Caco-2 (cell line): ENCODE measurements at regions not wholly inside any gene's neighbourhood (a gene's known extent, or its start where the extent isn't known, plus 50 kb on each side); places are given as distances from the start of the nearest gene placed in this dataset.

Experiments used
- BruUV-seq: library from RNA; stranded (reverse); fragments of 400-500 nt; replicated peaks from 2 replicates; lab custom pipeline; 2021; lab: Mats Ljungman, UMichigan
- CTCF ChIA-PET: fragments of 300-600 bp; sonication (Branson Sonifier 250); formaldehyde crosslinking; loops from one replicate; lab custom pipeline; 2022; ENCODE audit warnings: antibody characterized with exemption; lab: Charles Lee
- POLR2A ChIA-PET: fragments of 300-600 bp; sonication (Branson Sonifier 250); formaldehyde crosslinking; loops from one replicate; lab custom pipeline; 2022; ENCODE audit warnings: antibody characterized with exemption; lab: Charles Lee
- DNase-seq, 2 experiments: peaks; one replicate each; pipeline versions ENCODE4 v3.0.0 to v3.0.0-alpha.2; 2020 to 2022
- H3K27me3 ChIP-seq: replicated peaks from 2 replicates; pipeline ENCODE4 v1.6.0; 2011; ENCODE audit warnings: low read length; ENCODE audit not compliant: control insufficient read depth, insufficient read depth
- H3K36me3 ChIP-seq: 2 replicates; pipeline ENCODE4 v1.5.1; 2011; ENCODE audit warnings: low read length; ENCODE audit not compliant: control insufficient read depth, insufficient read depth
- H3K4me1 ChIP-seq: fragments of 250-450 bp; sonication (Bioruptor Pico); 2 replicates; pipeline ENCODE4 v1.5.1; 2020; ENCODE audit warnings: mild to moderate bottlenecking
- H3K4me3 ChIP-seq: 2 replicates; pipeline ENCODE4 v1.5.1; 2011; ENCODE audit warnings: low read depth, mild to moderate bottlenecking, control low read depth, low read length
- H3K9me3 ChIP-seq: fragments of 250-450 bp; sonication (Bioruptor Pico); 2 replicates; pipeline ENCODE4 v1.5.1; 2020; ENCODE audit warnings: mild to moderate bottlenecking, moderate library complexity
- H3K27ac Mint-ChIP-seq: one replicate; pipeline ENCODE4 v1.8.0; 2022; ENCODE audit warnings: mixed read lengths; ENCODE audit not compliant: unreplicated experiment
- H3K27me3 Mint-ChIP-seq: one replicate; pipeline ENCODE4 v1.8.0; 2022; ENCODE audit warnings: mixed read lengths; ENCODE audit not compliant: insufficient read depth, unreplicated experiment
- H3K36me3 Mint-ChIP-seq: one replicate; pipeline ENCODE4 v1.8.0; 2022; ENCODE audit warnings: mild to moderate bottlenecking, mixed read lengths; ENCODE audit not compliant: insufficient read depth, unreplicated experiment
- H3K4me1 Mint-ChIP-seq: one replicate; pipeline ENCODE4 v1.8.0; 2022; ENCODE audit warnings: low read depth, mixed read lengths; ENCODE audit not compliant: unreplicated experiment
- H3K4me3 Mint-ChIP-seq: one replicate; pipeline ENCODE4 v1.8.0; 2022; ENCODE audit warnings: mild to moderate bottlenecking, moderate library complexity, mixed read lengths; ENCODE audit not compliant: unreplicated experiment
- H3K9me3 Mint-ChIP-seq: one replicate; pipeline ENCODE4 v1.8.0; 2022; ENCODE audit warnings: mixed read lengths; ENCODE audit not compliant: unreplicated experiment
- intact Hi-C: fragments of 100-400 bp; cut with micrococcal nuclease; formaldehyde crosslinking; loops from one replicate; pipeline ENCODE4 v1.10.0; 2022; ENCODE audit not compliant: unreplicated experiment
- TF ChIP-seq, protein P1 (sequence below), 2 experiments: fragments of 200-600 bp in 1 of 2; IDR thresholded peaks; 1 replicate in 1 of 2; 2 replicates in 1 of 2; pipeline versions ENCODE4 v1.5.1 to v1.8.0; 2011 to 2022; ENCODE audit warnings: antibody characterized with exemption in 1 of 2, control low read depth in 1 of 2, inconsistent platforms in 1 of 2, low read depth in 1 of 2, low read length in 1 of 2, mild to moderate bottlenecking in 1 of 2, moderate library complexity in 1 of 2; ENCODE audit not compliant: insufficient read depth in 1 of 2, severe bottlenecking in 1 of 2, unreplicated experiment in 1 of 2

- intact Hi-C loops: no loop called here
- Mint-ChIP-seq H3K9me3 (no peaks in the 10 kb centered on the region), H3K4me3 (no peak overlapping the region), H3K4me1 (no peaks in the 10 kb centered on the region), H3K36me3 (no peaks in the 10 kb centered on the region), H3K27ac (no peak overlapping the region), H3K27me3 (peaks cover 15% of the 10 kb centered on the region)
- H3K9me3 ChIP-seq: no peaks in the 10 kb centered on the region
- DNase-seq: no peak
- no peaks in the 10 kb centered on the region for H3K36me3 ChIP-seq
- no peaks in the 10 kb centered on the region for H3K4me1 ChIP-seq
- ChIA-PET POLR2A (no interaction called here), CTCF (no interaction called here)
- TF ChIP-seq, protein P1, sequence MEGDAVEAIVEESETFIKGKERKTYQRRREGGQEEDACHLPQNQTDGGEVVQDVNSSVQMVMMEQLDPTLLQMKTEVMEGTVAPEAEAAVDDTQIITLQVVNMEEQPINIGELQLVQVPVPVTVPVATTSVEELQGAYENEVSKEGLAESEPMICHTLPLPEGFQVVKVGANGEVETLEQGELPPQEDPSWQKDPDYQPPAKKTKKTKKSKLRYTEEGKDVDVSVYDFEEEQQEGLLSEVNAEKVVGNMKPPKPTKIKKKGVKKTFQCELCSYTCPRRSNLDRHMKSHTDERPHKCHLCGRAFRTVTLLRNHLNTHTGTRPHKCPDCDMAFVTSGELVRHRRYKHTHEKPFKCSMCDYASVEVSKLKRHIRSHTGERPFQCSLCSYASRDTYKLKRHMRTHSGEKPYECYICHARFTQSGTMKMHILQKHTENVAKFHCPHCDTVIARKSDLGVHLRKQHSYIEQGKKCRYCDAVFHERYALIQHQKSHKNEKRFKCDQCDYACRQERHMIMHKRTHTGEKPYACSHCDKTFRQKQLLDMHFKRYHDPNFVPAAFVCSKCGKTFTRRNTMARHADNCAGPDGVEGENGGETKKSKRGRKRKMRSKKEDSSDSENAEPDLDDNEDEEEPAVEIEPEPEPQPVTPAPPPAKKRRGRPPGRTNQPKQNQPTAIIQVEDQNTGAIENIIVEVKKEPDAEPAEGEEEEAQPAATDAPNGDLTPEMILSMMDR (IDR thresholded peaks at IDR 0.05; ENCODE audit: insufficient read depth in 1 of 2, low read depth in 1 of 2, low read length in 1 of 2, severe bottlenecking in 1 of 2, unreplicated experiment in 1 of 2): no peak
- no peaks in the 10 kb centered on the region for H3K27me3 ChIP-seq
- H3K4me3 ChIP-seq: no peak overlapping the region
- no TSS peak for BruUV-seq
Measured at GRCh38 chr6:166003569-166003968, 164.1 kb downstream of the TBXT start.

DNA sequence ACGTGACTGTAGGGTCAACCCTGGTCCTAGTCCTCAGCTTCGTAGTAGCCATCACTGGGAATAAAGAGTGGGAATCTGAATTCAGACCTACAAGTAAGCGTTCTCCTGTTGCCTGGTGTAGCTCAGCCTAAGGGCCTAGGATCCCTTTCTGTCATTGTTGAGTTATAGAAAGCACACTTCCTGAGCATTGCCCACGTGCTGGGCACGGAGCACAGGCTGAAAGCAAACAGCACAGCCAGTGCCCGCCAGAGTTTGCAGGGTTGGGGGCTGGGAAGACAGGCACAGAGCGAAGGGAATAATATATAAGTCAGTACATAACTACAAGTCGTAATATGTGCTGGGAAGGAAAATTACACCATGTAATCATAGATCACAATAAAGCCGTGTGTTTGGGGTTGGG lies 166.3 kb downstream of the TBXT start:
- H3K36me3 ChIP-seq: no peaks in the 10 kb centered on the region
- no peaks in the 10 kb centered on the region for H3K9me3 ChIP-seq
- TF ChIP-seq, protein P1 (IDR thresholded peaks at IDR 0.05; ENCODE audit: insufficient read depth in 1 of 2, low read depth in 1 of 2, low read length in 1 of 2, severe bottlenecking in 1 of 2, unreplicated experiment in 1 of 2): no peak
- H3K4me1 Mint-ChIP-seq: no peaks in the 10 kb centered on the region
- no peak overlapping the region for H3K4me3 ChIP-seq
- peaks cover 14% of the 10 kb centered on the region for H3K27me3 Mint-ChIP-seq
- no peaks in the 10 kb centered on the region for H3K4me1 ChIP-seq
- CTCF ChIA-PET: no interaction called here
- no peak overlapping the region for H3K27ac Mint-ChIP-seq
- intact Hi-C loops: no loop called here
- no peak overlapping the region for H3K4me3 Mint-ChIP-seq
- no peak for DNase-seq
- H3K36me3 Mint-ChIP-seq: no peaks in the 10 kb centered on the region
- POLR2A ChIA-PET: no interaction called here
- no peaks in the 10 kb centered on the region for H3K27me3 ChIP-seq
- H3K9me3 Mint-ChIP-seq: no peaks in the 10 kb centered on the region
- no TSS peak for BruUV-seq

- ChIA-PET POLR2A (no interaction called here), CTCF (no interaction called here)
- Mint-ChIP-seq H3K27me3 (peaks cover 25% of the 10 kb centered on the region), H3K4me1 (no peaks in the 10 kb centered on the region), H3K36me3 (no peaks in the 10 kb centered on the region), H3K9me3 (no peaks in the 10 kb centered on the region), H3K4me3 (no peak overlapping the region), H3K27ac (no peak overlapping the region)
- Histone ChIP-seq H3K36me3 (no peaks in the 10 kb centered on the region), H3K4me3 (no peak overlapping the region), H3K9me3 (no peaks in the 10 kb centered on the region), H3K27me3 (no peaks in the 10 kb centered on the region), H3K4me1 (no peaks in the 10 kb centered on the region)
- intact Hi-C loops: no loop called here
- TF ChIP-seq, protein P1 (IDR thresholded peaks at IDR 0.05; ENCODE audit: insufficient read depth in 1 of 2, low read depth in 1 of 2, low read length in 1 of 2, severe bottlenecking in 1 of 2, unreplicated experiment in 1 of 2): no peak
- no peak for DNase-seq
- BruUV-seq: no TSS peak
Measured at GRCh38 chr6:165999279-165999678, 168.4 kb downstream of the TBXT start.
